SK-N-SH (cell line): ENCODE measurements at regions not wholly inside any gene's neighbourhood (a gene's known extent, or its start where the extent isn't known, plus 50 kb on each side); places are given as distances from the start of the nearest gene placed in this dataset.

Experiments
- CTCF ChIA-PET: fragments of 300-600, 350-600 bp; formaldehyde crosslinking; extraction: SDS; loops from one replicate; lab custom pipeline; 2021; lab: Yijun Ruan, JAX
- POLR2A ChIA-PET: fragments of 350-600 bp; sonication (Branson Sonifier 250); formaldehyde crosslinking; extraction: SDS; loops from one replicate; lab custom pipeline; 2020; ENCODE audit warnings: antibody characterized with exemption, inconsistent platforms; lab: Yijun Ruan, JAX
- DNase-seq: peaks from one replicate; pipeline ENCODE4 v3.0.0; 2012
- H2AFZ ChIP-seq: fragments of 200-600 bp; sonication (generic); 2 replicates; pipeline ENCODE4 v1.8.1; 2016; ENCODE audit warnings: antibody characterized with exemption, mild to moderate bottlenecking, low read depth
- H3F3A ChIP-seq: fragments of 200-600 bp; sonication (generic); replicated peaks from 2 replicates; pipeline ENCODE3; 2016; ENCODE audit warnings: antibody characterized with exemption, mild to moderate bottlenecking; ENCODE audit not compliant: insufficient read depth
- H3K27ac ChIP-seq, 2 experiments: fragments of 200-500 bp in 1 of 2; fragments of 200-600 bp in 1 of 2; sonication (Bioruptor generic) in 1 of 2; sonication (generic), shearing (Covaris generic) in 1 of 2; 2 replicates each; pipeline versions ENCODE4 v1.5.1 to v1.6.1; 2014 to 2016; ENCODE audit warnings: low read depth in 2 of 2, inconsistent platforms in 1 of 2, low read length in 1 of 2, mild to moderate bottlenecking in 1 of 2, mixed read lengths in 1 of 2
- H3K27me3 ChIP-seq: fragments of 200-600 bp; sonication (generic), shearing (Covaris generic); 2 replicates; pipeline ENCODE4 v1.6.1; 2016; ENCODE audit warnings: mixed run types; ENCODE audit not compliant: insufficient read depth
- H3K36me3 ChIP-seq, 2 experiments: fragments of 200-500 bp in 1 of 2; fragments of 200-600 bp in 1 of 2; sonication (Bioruptor generic) in 1 of 2; sonication (generic) in 1 of 2; replicated peaks in 1 of 2; 2 replicates each; pipeline versions ENCODE3 to v1.5.1; 2014 to 2016; ENCODE audit warnings: low read length in 1 of 2, mild to moderate bottlenecking in 1 of 2; ENCODE audit not compliant: insufficient read depth in 2 of 2, control insufficient read depth in 1 of 2
- H3K4me1 ChIP-seq, 2 experiments: fragments of 200-500 bp in 1 of 2; fragments of 200-600 bp in 1 of 2; sonication (Bioruptor generic) in 1 of 2; sonication (generic), shearing (Covaris generic) in 1 of 2; 2 replicates each; pipeline versions ENCODE4 v1.5.1 to v1.6.1; 2014 to 2016; ENCODE audit warnings: low read depth in 1 of 2, low read length in 1 of 2, mixed run types in 1 of 2; ENCODE audit not compliant: insufficient read depth in 2 of 2, control insufficient read depth in 1 of 2
- H3K4me2 ChIP-seq: fragments of 200-600 bp; sonication (generic), shearing (Covaris generic); 2 replicates; pipeline ENCODE4 v1.6.1; 2017; ENCODE audit warnings: mixed run types
- H3K4me3 ChIP-seq, 2 experiments: fragments of 200-500 bp in 1 of 2; fragments of 200-600 bp in 1 of 2; sonication (Bioruptor generic) in 1 of 2; sonication (generic), shearing (Covaris generic) in 1 of 2; 2 replicates each; pipeline versions ENCODE4 v1.5.1 to v1.8.1; 2014 to 2016; ENCODE audit warnings: low read depth in 2 of 2, inconsistent platforms in 1 of 2, low read length in 1 of 2, mild to moderate bottlenecking in 1 of 2, mixed read lengths in 1 of 2, moderate library complexity in 1 of 2
- H3K79me2 ChIP-seq: fragments of 200-600 bp; sonication (generic); 2 replicates; pipeline ENCODE4 v1.8.1; 2017; ENCODE audit warnings: mild to moderate bottlenecking; ENCODE audit not compliant: insufficient read depth
- H3K9ac ChIP-seq: fragments of 200-600 bp; sonication (generic); 2 replicates; pipeline ENCODE4 v1.6.1; 2017; ENCODE audit warnings: mixed run types
- H3K9me2 ChIP-seq: fragments of 200-600 bp; sonication (generic); 2 replicates; pipeline ENCODE4 v1.6.1; 2017; ENCODE audit warnings: mixed run types
- H3K9me3 ChIP-seq: fragments of 200-600 bp; sonication (generic); 2 replicates; pipeline ENCODE4 v1.6.1; 2017; ENCODE audit warnings: mixed run types, mild to moderate bottlenecking, moderate library complexity
- H4K20me1 ChIP-seq: fragments of 200-600 bp; sonication (generic); 2 replicates; pipeline ENCODE4 v1.6.1; 2017; ENCODE audit warnings: mild to moderate bottlenecking, mixed run types; ENCODE audit not compliant: insufficient read depth
- CTCF ChIP-seq: fragments of 200-600 bp; sonication (generic); IDR thresholded peaks from 2 replicates; pipeline ENCODE4 v1.6.1; 2017; ENCODE audit warnings: antibody characterized with exemption, mild to moderate bottlenecking, moderate library complexity
- FOSL2 ChIP-seq: IDR thresholded peaks from 2 replicates; pipeline ENCODE4 v1.4.0; 2012; ENCODE audit warnings: low read depth, mild to moderate bottlenecking, moderate library complexity, borderline replicate concordance
- FOXJ3 ChIP-seq: sonication (generic); formaldehyde crosslinking; IDR thresholded peaks from 2 replicates; pipeline ENCODE4 v1.5.1; 2020; ENCODE audit warnings: mild to moderate bottlenecking, missing genetic modification reagents
- MEF2A ChIP-seq: IDR thresholded peaks from 2 replicates; pipeline ENCODE4 v1.4.0; 2012; ENCODE audit warnings: low read depth, borderline replicate concordance
- MXI1 ChIP-seq: IDR thresholded peaks from 2 replicates; pipeline ENCODE4 v1.6.1; 2012; ENCODE audit warnings: mild to moderate bottlenecking, low read depth, low read length, improper control_type of control experiment
- RCOR1 ChIP-seq: fragments of 150-350 bp; IDR thresholded peaks from 2 replicates; pipeline ENCODE4 v1.6.1; 2017; ENCODE audit warnings: antibody characterized with exemption, low read length
- REST ChIP-seq: IDR thresholded peaks from 2 replicates; pipeline ENCODE4 v1.6.1; 2012; ENCODE audit warnings: mild to moderate bottlenecking, low read depth, low read length, moderate library complexity
- USF1 ChIP-seq: IDR thresholded peaks from 2 replicates; pipeline ENCODE4 v1.4.0; 2012; ENCODE audit warnings: low read depth, borderline replicate concordance
- USF2 ChIP-seq: fragments of 150-350 bp; IDR thresholded peaks from 2 replicates; pipeline ENCODE4 v1.6.1; 2017; ENCODE audit warnings: antibody characterized with exemption, low read length, low read depth, borderline replicate concordance
- WGBS: methylation state at CpG from one replicate; pipeline ENCODE4 v1.1.6; 2017; ENCODE audit warnings: low lambda C conversion rate; 5-methylcytosine and 5-hydroxymethylcytosine counted together

- WGBS = 5% methylated on average over 1 of the region's 1 CpG
- Histone ChIP-seq H2AFZ (no peak overlapping the region), H3K4me1 (no peaks in the 10 kb centered on the region), H3K9me2 (no peaks in the 10 kb centered on the region), H3K36me3 (no peaks in the 10 kb centered on the region), H3K27me3 (no peaks in the 10 kb centered on the region), H4K20me1 (no peaks in the 10 kb centered on the region), H3K4me2 (no peak overlapping the region), H3K79me2 (no peaks in the 10 kb centered on the region), H3K27ac (no peak overlapping the region), H3K9me3 (no peaks in the 10 kb centered on the region), H3K9ac (no peak overlapping the region), H3F3A (no peaks in the 10 kb centered on the region), H3K4me3 (no peak overlapping the region)
- CTCF ChIA-PET = no interaction called here
- TF ChIP-seq MEF2A (no peak), MXI1 (no peak), FOXJ3 (CRISPR knock-in tag) (no peak), FOSL2 (no peak), USF2 (no peak)
- no peak for DNase-seq
- POLR2A ChIA-PET = no interaction called here
Observed at GRCh38 chr11:107198490-107199007, 180.3 kb upstream of the GUCY1A2 start.

- no peak overlapping the region for H3K4me2 ChIP-seq
Observed at GRCh38 chr11:107197932-107198331, 179.7 kb upstream of the GUCY1A2 start.

More at GRCh38 chr11:107197932-107198331, 179.7 kb upstream of the GUCY1A2 start:
- no peaks in the 10 kb centered on the region for H3K9me3 ChIP-seq
- no peaks in the 10 kb centered on the region for H3K9me2 ChIP-seq
- no peaks in the 10 kb centered on the region for H3K79me2 ChIP-seq
- H3K27me3 ChIP-seq = no peaks in the 10 kb centered on the region
- 2% methylated on average over 2 of the region's 2 CpGs for WGBS
- no peak overlapping the region for H3K27ac ChIP-seq
- H2AFZ ChIP-seq = no peak overlapping the region
- TF ChIP-seq FOXJ3 (CRISPR knock-in tag) (no peak), REST (no peak), CTCF (no peak), USF1 (no peak), RCOR1 (no peak)
- ChIA-PET CTCF (no interaction called here), POLR2A (no interaction called here)
- H4K20me1 ChIP-seq = no peaks in the 10 kb centered on the region
- H3K4me3 ChIP-seq = no peak overlapping the region
- DNase-seq = no peak
- no peak overlapping the region for H3K9ac ChIP-seq
- no peaks in the 10 kb centered on the region for H3K36me3 ChIP-seq
- H3K4me1 ChIP-seq = no peaks in the 10 kb centered on the region
- H3F3A ChIP-seq = no peaks in the 10 kb centered on the region
